Breast epithelium (tissue), 3 donors: ENCODE measurements at regions not wholly inside any gene's neighbourhood (a gene's known extent, or its start where the extent isn't known, plus 50 kb on each side); places are given as distances from the start of the nearest gene placed in this dataset.

Experiments
- CTCF ChIP-seq, 3 donors: fragments of 450-650 bp; IDR thresholded peaks; one replicate each; pipeline ENCODE4 v1.5.1; 2016 to 2017; ENCODE audit warnings: antibody characterized with exemption in 3 of 3, mild to moderate bottlenecking in 3 of 3, moderate library complexity in 3 of 3
- POLR2A ChIP-seq: fragments of 450-650 bp; IDR thresholded peaks from one replicate; pipeline ENCODE4 v1.6.1; 2016; ENCODE audit warnings: antibody characterized with exemption, mild to moderate bottlenecking, moderate library complexity
- POLR2AphosphoS5 ChIP-seq, 3 donors: sonication (generic); formaldehyde crosslinking; IDR thresholded peaks; one replicate each; pipeline ENCODE4 v1.6.1; 2017; ENCODE audit warnings: antibody characterized with exemption in 3 of 3

- TF ChIP-seq CTCF (IDR thresholded peaks at IDR 0.05) (no peak), POLR2A (no peak), POLR2AphosphoS5 (IDR thresholded peaks at IDR 0.05) (no peak)
Observed at GRCh38 chr5:168238463-168238862, 53.0 kb upstream of the WWC1 start.
